ENCODE measurements at regions not wholly inside any gene's neighbourhood (a gene's known extent, or its start where the extent isn't known, plus 50 kb on each side); places are given as distances from the start of the nearest gene placed in this dataset.

DNA sequence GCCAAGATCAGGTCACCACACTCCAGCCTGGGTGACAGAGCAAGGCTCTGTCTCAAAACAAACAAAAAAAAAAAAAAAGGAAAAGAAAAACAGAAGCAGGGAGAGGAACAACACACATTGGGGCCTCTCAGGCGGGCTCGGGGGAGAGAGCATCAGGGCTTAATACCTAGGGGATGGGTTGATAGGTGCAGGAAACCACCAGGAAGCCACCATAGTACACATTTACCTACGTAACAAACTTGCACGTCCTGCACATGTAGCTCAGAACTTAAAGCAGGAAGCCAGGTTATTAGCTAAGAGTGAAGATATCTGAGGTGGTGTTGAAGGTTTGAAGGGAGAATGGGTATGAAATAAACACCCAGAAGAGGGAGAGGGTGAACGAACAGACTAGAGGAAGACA lies 81.0 kb upstream of the PMAIP1 start:
- RAD21 ChIA-PET (ENCODE audit: unreplicated experiment) = no interaction called here
- in situ Hi-C loops (cut with MboI) (no loop called here), intact Hi-C loops (cut with micrococcal nuclease; ENCODE audit: unreplicated experiment) (no loop called here)
- no peak overlapping the region for H3K4me2 ChIP-seq (ENCODE audit: control insufficient read depth, insufficient read depth)
- no TSS peak for BruUV-seq (replicated peaks)
- H3K9me3 ChIP-seq (replicated peaks; ENCODE audit: control insufficient read depth, insufficient read depth, low read length) = no peaks in the 10 kb centered on the region
- 7% methylated on average over 5 of the region's 5 CpGs for WGBS (ENCODE audit: insufficient coverage, insufficient replicate concordance, low lambda C conversion rate, missing lambda C conversion rate)
- no peaks in the 10 kb centered on the region for H3K79me2 ChIP-seq (ENCODE audit: control insufficient read depth, insufficient read depth, low read length)
- H3K27me3 ChIP-seq (replicated peaks in 1 of 2; ENCODE audit: control insufficient read depth in 2 of 2, insufficient read depth in 2 of 2, low read length in 1 of 2) = no peaks in the 10 kb centered on the region
- POLR2A ChIA-PET = no interaction called here
- H2AFZ ChIP-seq (ENCODE audit: control insufficient read depth, low read depth, low read length) = no peak overlapping the region
- no peak overlapping the region for H3K4me3 ChIP-seq
- H3K27ac ChIP-seq (ENCODE audit: control insufficient read depth, insufficient read depth) = no peak overlapping the region
- H3K9ac ChIP-seq (ENCODE audit: control insufficient read depth, insufficient read depth, low read length) = no peak overlapping the region
- CTCF ChIA-PET = interaction anchor here (0.6 to 2.1 kb wide), 8 partner anchors 9 to 360 kb away, joined by 3 to 9 read pairs (median 4); no protein-coding TSS in a partner anchor
- no peaks in the 10 kb centered on the region for H3K4me1 ChIP-seq (ENCODE audit: control insufficient read depth, insufficient read depth, low read length)
- DNase-seq (ENCODE audit: low read depth, low spot score) = no peak
- no peaks in the 10 kb centered on the region for H4K20me1 ChIP-seq (ENCODE audit: control insufficient read depth, insufficient read depth)
- no peak for FAIRE-seq
- no peak; the same call in 2 of the 3 replicates for ATAC-seq
- H3K36me3 ChIP-seq (ENCODE audit: control insufficient read depth in 2 of 2, insufficient read depth in 2 of 2, low read length in 1 of 2) = no peaks in the 10 kb centered on the region
- SMC1A ChIA-PET (ENCODE audit: uncharacterized antibody, unreplicated experiment) = interaction anchor here (1.4 kb wide), 1 partner anchor 37 kb away, joined by 6 read pairs; no protein-coding TSS in a partner anchor
- TF ChIP-seq FOS (IDR thresholded peaks at IDR 0.05; ENCODE audit: borderline replicate concordance, extremely low read depth, insufficient read length) (no peak), CHD4 (IDR thresholded peaks at IDR 0.05) (no peak), TCF12 (IDR thresholded peaks at IDR 0.05; ENCODE audit: low read depth, low read length) (no peak), RELA (IDR thresholded peaks at IDR 0.05; ENCODE audit: borderline replicate concordance, partially characterized antibody) (no peak), STAT1 (conservative IDR thresholded peaks at IDR 0.05) (no peak), SPI1 (IDR thresholded peaks at IDR 0.05; ENCODE audit: borderline replicate concordance, insufficient read depth, low read depth, low read length) (no peak), NR2C1 (IDR thresholded peaks at IDR 0.05) (no peak)
- TF ChIP-seq, protein P1, sequence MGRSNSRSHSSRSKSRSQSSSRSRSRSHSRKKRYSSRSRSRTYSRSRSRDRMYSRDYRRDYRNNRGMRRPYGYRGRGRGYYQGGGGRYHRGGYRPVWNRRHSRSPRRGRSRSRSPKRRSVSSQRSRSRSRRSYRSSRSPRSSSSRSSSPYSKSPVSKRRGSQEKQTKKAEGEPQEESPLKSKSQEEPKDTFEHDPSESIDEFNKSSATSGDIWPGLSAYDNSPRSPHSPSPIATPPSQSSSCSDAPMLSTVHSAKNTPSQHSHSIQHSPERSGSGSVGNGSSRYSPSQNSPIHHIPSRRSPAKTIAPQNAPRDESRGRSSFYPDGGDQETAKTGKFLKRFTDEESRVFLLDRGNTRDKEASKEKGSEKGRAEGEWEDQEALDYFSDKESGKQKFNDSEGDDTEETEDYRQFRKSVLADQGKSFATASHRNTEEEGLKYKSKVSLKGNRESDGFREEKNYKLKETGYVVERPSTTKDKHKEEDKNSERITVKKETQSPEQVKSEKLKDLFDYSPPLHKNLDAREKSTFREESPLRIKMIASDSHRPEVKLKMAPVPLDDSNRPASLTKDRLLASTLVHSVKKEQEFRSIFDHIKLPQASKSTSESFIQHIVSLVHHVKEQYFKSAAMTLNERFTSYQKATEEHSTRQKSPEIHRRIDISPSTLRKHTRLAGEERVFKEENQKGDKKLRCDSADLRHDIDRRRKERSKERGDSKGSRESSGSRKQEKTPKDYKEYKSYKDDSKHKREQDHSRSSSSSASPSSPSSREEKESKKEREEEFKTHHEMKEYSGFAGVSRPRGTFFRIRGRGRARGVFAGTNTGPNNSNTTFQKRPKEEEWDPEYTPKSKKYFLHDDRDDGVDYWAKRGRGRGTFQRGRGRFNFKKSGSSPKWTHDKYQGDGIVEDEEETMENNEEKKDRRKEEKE (IDR thresholded peaks at IDR 0.05) = no peak
- TF ChIP-seq, protein P2, sequence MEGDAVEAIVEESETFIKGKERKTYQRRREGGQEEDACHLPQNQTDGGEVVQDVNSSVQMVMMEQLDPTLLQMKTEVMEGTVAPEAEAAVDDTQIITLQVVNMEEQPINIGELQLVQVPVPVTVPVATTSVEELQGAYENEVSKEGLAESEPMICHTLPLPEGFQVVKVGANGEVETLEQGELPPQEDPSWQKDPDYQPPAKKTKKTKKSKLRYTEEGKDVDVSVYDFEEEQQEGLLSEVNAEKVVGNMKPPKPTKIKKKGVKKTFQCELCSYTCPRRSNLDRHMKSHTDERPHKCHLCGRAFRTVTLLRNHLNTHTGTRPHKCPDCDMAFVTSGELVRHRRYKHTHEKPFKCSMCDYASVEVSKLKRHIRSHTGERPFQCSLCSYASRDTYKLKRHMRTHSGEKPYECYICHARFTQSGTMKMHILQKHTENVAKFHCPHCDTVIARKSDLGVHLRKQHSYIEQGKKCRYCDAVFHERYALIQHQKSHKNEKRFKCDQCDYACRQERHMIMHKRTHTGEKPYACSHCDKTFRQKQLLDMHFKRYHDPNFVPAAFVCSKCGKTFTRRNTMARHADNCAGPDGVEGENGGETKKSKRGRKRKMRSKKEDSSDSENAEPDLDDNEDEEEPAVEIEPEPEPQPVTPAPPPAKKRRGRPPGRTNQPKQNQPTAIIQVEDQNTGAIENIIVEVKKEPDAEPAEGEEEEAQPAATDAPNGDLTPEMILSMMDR (IDR thresholded peaks at IDR 0.05 in 2 of 3, conservative IDR thresholded peaks at IDR 0.05 in 1 of 3; ENCODE audit: control insufficient read depth in 2 of 3, extremely low read depth in 1 of 3, insufficient read depth in 1 of 3, low read depth in 3 of 3, low read length in 3 of 3) = no peak
- TF ChIP-seq, protein P3, sequence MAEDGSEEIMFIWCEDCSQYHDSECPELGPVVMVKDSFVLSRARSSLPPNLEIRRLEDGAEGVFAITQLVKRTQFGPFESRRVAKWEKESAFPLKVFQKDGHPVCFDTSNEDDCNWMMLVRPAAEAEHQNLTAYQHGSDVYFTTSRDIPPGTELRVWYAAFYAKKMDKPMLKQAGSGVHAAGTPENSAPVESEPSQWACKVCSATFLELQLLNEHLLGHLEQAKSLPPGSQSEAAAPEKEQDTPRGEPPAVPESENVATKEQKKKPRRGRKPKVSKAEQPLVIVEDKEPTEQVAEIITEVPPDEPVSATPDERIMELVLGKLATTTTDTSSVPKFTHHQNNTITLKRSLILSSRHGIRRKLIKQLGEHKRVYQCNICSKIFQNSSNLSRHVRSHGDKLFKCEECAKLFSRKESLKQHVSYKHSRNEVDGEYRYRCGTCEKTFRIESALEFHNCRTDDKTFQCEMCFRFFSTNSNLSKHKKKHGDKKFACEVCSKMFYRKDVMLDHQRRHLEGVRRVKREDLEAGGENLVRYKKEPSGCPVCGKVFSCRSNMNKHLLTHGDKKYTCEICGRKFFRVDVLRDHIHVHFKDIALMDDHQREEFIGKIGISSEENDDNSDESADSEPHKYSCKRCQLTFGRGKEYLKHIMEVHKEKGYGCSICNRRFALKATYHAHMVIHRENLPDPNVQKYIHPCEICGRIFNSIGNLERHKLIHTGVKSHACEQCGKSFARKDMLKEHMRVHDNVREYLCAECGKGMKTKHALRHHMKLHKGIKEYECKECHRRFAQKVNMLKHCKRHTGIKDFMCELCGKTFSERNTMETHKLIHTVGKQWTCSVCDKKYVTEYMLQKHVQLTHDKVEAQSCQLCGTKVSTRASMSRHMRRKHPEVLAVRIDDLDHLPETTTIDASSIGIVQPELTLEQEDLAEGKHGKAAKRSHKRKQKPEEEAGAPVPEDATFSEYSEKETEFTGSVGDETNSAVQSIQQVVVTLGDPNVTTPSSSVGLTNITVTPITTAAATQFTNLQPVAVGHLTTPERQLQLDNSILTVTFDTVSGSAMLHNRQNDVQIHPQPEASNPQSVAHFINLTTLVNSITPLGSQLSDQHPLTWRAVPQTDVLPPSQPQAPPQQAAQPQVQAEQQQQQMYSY (CRISPR knock-in tag; IDR thresholded peaks at IDR 0.05) = no peak
- TF ChIP-seq, protein P4, sequence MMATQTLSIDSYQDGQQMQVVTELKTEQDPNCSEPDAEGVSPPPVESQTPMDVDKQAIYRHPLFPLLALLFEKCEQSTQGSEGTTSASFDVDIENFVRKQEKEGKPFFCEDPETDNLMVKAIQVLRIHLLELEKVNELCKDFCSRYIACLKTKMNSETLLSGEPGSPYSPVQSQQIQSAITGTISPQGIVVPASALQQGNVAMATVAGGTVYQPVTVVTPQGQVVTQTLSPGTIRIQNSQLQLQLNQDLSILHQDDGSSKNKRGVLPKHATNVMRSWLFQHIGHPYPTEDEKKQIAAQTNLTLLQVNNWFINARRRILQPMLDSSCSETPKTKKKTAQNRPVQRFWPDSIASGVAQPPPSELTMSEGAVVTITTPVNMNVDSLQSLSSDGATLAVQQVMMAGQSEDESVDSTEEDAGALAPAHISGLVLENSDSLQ (IDR thresholded peaks at IDR 0.05) = no peak

All from GM12878 (cell line).